Mucosa of rectum (tissue), 2 donors: ENCODE measurements at regions not wholly inside any gene's neighbourhood (a gene's known extent, or its start where the extent isn't known, plus 50 kb on each side); places are given as distances from the start of the nearest gene placed in this dataset.

Source experiments
- H3K27ac ChIP-seq, 2 donors: one replicate each; pipeline ENCODE4 v1.7.0; 2013; ENCODE audit warnings: inconsistent platforms in 2 of 2, low read depth in 2 of 2, low read length in 2 of 2
- H3K27me3 ChIP-seq, 2 donors: one replicate each; pipeline ENCODE4 v1.7.0; 2013; ENCODE audit warnings: low read length in 2 of 2; ENCODE audit not compliant: control insufficient read depth in 2 of 2, insufficient read depth in 2 of 2
- H3K36me3 ChIP-seq, 2 donors: one replicate each; pipeline ENCODE4 v1.7.0; 2013; ENCODE audit warnings: low read length in 2 of 2; ENCODE audit not compliant: control insufficient read depth in 2 of 2, insufficient read depth in 2 of 2
- H3K4me1 ChIP-seq, 2 donors: one replicate each; pipeline ENCODE4 v1.7.0; 2013; ENCODE audit warnings: low read length in 2 of 2, mild to moderate bottlenecking in 1 of 2; ENCODE audit not compliant: control insufficient read depth in 2 of 2, insufficient read depth in 2 of 2
- H3K4me3 ChIP-seq, 2 donors: one replicate each; pipeline ENCODE4 v1.7.0; 2013; ENCODE audit warnings: low read length in 2 of 2
- H3K9ac ChIP-seq, 2 donors: one replicate each; pipeline ENCODE4 v1.7.0; 2013; ENCODE audit warnings: low read length in 2 of 2, low read depth in 1 of 2, mild to moderate bottlenecking in 1 of 2
- H3K9me3 ChIP-seq, 2 donors: one replicate each; pipeline ENCODE4 v1.7.0; 2013; ENCODE audit warnings: low read length in 2 of 2; ENCODE audit not compliant: control insufficient read depth in 2 of 2
- donor health status: healthy.
- donor health status: Normal muscosa, but diverticular disease.

DNA sequence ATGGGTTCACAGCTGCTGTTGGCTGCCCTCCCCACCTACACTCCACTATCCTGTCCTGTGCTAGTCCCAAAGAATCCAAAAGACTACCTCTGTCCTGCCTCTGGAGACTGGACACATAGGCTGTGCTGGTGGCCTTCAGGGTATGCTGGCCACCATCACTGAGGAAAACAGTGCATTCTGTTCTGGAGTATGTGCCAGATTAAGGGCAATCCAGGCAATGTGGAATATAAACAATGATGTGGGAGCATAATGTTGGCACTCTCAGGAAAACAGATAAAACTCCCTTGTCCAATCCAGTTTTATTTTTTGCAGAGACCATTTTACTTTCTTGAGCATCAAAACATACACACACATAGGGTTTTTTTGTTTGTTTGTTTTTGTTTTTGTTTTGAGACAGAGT, 94.3 kb downstream of the GLUL start:
- no peak overlapping the region for H3K4me3 ChIP-seq
- H3K9me3 ChIP-seq = no peaks in the 10 kb centered on the region
- no peaks in the 10 kb centered on the region for H3K36me3 ChIP-seq
- H3K27me3 ChIP-seq = no peaks in the 10 kb centered on the region
- no peak overlapping the region for H3K9ac ChIP-seq
- no peak overlapping the region for H3K27ac ChIP-seq
- peaks cover 9 to 17% of the 10 kb centered on the region in 2 donors for H3K4me1 ChIP-seq

DNA sequence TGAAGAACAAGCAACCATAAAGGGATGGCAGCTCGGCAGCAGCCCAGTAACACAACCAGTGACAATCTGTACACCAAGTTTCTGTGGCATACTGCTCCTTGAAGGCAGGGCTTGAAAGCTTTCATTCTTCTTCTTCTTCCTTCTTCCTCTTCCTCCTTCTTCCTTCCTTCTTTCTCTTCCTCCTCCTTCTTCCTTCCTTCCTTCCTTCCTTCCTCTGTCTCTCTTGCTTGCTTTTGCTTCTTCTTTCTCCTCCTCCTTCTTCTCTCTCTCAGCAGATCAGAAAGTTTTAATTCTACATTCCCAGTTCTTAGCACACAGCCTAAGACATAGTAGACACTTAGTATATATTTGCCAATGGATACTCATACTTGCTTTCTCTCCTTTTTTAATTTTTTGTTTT, 95.9 kb downstream of the GLUL start:
- H3K36me3 ChIP-seq = no peaks in the 10 kb centered on the region

DNA sequence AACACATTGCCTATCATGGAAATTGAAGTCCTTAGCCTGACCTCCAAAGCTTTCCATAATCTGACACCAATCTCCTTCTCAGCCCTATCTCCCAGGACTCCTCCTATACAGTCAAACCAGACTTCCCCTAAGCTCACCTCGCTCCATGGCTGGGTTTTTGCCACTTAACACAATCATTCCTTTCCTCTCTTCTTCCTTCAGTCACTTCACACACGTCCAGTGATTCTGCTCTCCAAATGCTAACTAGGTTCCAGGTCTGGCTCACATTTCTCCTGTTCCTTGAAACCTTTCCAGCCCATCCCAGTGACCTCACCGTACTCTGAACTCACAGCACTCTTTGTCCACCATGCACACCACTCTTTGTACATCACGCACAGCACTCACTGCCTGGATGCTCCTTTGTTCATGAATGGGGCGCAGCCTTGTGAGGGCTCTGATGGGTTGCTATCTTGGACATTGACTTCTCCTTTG, 98.4 kb downstream of the GLUL start:
- H3K27me3 ChIP-seq = no peaks in the 10 kb centered on the region
- H3K4me1 ChIP-seq = peaks cover 6 to 24% of the 10 kb centered on the region in 2 donors
- H3K9me3 ChIP-seq = no peaks in the 10 kb centered on the region
- H3K27ac ChIP-seq = no peak overlapping the region
- no peak overlapping the region for H3K9ac ChIP-seq
- H3K4me3 ChIP-seq = no peak overlapping the region
- no peaks in the 10 kb centered on the region for H3K36me3 ChIP-seq

More for the DNA sequence above, 95.9 kb downstream of the GLUL start:
- Histone ChIP-seq H3K9ac (no peak overlapping the region), H3K27ac (no peak overlapping the region), H3K4me3 (no peak overlapping the region), H3K4me1 (peaks cover 9 to 26% of the 10 kb centered on the region in 2 donors), H3K9me3 (no peaks in the 10 kb centered on the region), H3K27me3 (no peaks in the 10 kb centered on the region)

DNA sequence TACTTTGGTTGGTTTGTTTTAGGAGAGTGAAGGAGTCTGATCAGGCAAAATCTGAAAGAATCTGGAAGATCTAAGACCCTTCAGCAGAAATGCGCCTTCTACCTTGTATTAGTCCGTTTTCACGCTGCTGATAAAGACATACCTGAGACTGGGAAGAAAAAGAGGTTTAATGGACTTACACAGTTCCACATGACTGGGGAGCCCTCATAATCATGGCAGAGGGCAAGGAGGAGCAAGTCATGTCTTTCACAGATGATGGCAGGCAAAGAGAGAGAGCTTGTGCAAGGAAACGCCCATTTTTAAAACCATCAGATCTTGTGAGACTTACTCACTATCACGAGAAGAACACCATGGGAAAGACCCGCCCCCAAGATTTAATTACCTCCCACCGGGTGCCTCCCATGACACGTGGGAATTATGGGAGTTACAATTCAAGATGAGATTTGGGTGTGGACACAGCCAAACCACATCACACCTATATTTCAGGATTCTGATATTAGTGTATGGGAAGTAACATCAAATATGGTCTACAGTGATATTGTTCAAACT, 99.3 kb downstream of the GLUL start:
- Histone ChIP-seq H3K4me3 (peak overlapping the region in 1 of 2 donors; percentile 26), H3K9me3 (no peaks in the 10 kb centered on the region), H3K4me1 (peaks cover 6 to 24% of the 10 kb centered on the region in 2 donors), H3K36me3 (no peaks in the 10 kb centered on the region), H3K9ac (no peak overlapping the region), H3K27me3 (no peaks in the 10 kb centered on the region), H3K27ac (peak overlapping the region; percentile 49 to 56)

DNA sequence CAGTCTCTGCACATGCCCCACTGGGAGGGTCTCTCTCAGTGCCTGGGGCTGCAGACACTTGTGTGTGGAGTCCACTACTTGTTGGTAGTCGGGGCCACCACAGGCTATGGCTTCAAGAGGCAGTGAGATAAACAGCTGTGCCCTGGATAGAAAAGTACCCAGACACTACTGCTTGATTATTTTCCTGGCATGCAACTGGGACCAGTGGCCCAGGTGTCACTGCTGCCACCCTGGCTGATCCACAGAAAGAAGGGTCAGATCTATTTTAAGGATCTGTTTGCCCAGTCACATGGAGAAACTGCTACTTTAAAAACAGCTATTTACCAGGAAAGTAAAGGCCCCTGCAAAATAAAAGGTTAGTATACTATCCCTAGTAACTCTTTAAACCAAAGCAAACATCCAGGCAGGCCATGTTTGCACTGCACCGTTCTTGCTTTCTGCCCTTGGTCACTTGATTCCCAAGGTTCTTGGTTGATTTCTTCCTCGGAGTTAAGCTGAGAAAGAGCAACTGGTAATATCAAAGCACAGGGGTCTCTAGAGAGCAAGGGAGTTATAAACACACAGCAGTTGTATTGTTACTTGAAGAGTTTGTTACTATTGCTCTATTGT, 99.9 kb downstream of the GLUL start:
- Histone ChIP-seq H3K9ac (peak overlapping the region in 1 of 2 donors; percentile 6), H3K9me3 (no peaks in the 10 kb centered on the region), H3K36me3 (no peaks in the 10 kb centered on the region), H3K4me3 (peak overlapping the region in 1 of 2 donors; percentile 26), H3K4me1 (peaks cover 6 to 24% of the 10 kb centered on the region in 2 donors), H3K27me3 (no peaks in the 10 kb centered on the region), H3K27ac (peak overlapping the region; percentile 49 to 56)

DNA sequence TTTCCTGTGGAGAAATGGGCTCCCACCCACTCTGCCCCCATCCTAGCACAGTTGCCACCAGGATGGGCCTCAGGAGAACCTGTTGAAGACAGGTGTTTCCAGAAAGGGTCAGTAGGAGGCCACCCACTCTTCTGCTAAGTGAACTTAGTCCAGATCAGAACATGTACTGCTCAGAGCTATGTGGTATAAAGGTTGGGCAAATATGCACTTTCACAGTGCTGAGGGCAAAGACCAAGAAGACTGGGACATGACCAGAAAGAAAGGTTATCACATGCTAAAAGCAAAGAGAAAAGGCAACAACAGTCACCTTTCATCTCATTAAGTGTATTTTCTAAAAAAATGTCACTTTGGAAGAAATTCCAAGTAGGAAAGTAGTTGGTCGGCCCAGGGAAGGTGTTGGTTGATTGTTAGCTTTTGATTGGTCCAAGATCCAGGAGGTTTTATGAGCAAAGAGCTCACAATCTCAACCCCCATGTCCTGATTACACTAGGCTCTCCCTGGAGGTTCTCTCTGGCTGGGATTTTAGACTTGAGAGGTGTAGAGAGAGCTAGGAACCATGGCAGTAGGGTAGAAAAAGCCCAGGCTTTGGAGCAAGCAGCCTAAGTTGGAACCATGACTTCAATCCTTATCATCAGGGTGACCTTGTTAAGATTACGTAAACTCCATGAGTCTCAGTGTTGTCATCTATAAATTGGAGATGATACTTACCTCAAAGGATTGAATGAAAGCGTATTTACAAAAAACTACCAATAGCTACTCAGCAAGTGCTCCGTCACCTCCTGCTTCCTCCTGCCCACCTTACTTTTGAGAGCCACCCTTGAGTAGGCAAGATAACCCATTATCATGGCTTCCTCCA, 102.6 kb downstream of the GLUL start:
- Histone ChIP-seq H3K9ac (no peak overlapping the region), H3K4me1 (peaks cover 6 to 24% of the 10 kb centered on the region in 2 donors), H3K27me3 (no peaks in the 10 kb centered on the region), H3K9me3 (no peaks in the 10 kb centered on the region), H3K36me3 (no peaks in the 10 kb centered on the region), H3K4me3 (no peak overlapping the region), H3K27ac (peak overlapping the region in 1 of 2 donors; percentile 15)

DNA sequence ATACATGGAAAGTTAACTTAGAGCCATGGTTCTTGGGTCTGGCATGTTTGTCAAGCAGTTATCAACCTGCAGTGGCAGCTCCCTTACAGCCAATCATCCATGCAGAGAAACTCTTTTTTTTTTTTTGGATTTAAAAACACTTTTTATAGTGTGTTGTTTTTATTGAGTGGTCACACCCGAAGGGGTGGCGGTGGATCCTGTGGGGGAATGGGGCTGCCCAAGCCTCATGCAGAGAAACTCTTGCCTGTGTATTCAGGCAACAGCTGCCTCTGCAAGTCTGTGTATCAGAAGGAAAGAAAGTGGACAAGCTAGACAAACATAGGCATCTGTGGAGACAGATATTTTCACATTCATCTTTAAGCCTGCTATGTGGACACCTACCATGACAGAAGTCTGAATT, 104.8 kb downstream of the GLUL start:
- no peaks in the 10 kb centered on the region for H3K9me3 ChIP-seq
- no peak overlapping the region for H3K27ac ChIP-seq
- H3K9ac ChIP-seq = no peak overlapping the region
- no peaks in the 10 kb centered on the region for H3K36me3 ChIP-seq
- no peaks in the 10 kb centered on the region for H3K27me3 ChIP-seq
- peaks cover 6 to 12% of the 10 kb centered on the region in 2 donors for H3K4me1 ChIP-seq
- no peak overlapping the region for H3K4me3 ChIP-seq

DNA sequence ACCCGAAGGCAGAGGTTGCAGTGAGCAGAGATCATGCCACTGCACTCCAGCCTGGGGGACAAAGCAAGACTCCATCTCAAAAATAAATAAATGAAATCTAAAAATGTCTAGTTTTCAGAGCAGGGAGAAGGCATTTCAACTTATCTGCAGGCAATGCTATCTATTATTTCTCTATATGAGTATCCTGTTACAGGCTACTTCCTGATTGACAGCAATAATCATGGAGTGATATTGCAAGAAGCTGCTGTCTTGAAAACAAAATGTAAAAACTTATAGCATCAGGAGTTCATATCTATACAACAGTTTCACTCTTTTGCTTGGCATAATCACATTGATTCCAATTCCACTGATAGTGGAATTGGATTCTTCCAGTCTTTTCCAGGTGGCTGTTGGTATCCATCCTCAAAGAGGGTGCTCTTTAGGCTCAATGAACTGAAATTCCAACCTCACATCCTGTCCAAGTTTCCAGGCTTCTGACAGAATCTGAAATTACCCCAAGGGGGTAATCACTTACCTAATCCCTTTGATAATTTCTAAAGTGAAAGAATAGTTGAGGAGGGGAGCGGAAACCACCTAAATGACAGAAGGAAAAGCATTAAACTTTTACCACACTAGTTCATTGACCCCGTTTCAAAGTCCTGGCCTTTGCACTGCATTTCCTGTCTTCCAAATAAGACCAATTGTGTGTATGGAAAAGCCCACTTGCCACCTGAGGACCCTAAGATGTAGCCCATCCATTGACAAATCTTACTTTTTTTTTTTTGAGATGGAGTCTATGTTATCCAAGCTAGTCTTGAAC, 107.6 kb downstream of the GLUL start:
- Histone ChIP-seq H3K27me3 (no peaks in the 10 kb centered on the region), H3K9ac (no peak overlapping the region), H3K27ac (no peak overlapping the region), H3K4me1 (peaks cover 0 to 4% of the 10 kb centered on the region in 2 donors), H3K36me3 (no peaks in the 10 kb centered on the region), H3K9me3 (no peaks in the 10 kb centered on the region), H3K4me3 (no peak overlapping the region)

DNA sequence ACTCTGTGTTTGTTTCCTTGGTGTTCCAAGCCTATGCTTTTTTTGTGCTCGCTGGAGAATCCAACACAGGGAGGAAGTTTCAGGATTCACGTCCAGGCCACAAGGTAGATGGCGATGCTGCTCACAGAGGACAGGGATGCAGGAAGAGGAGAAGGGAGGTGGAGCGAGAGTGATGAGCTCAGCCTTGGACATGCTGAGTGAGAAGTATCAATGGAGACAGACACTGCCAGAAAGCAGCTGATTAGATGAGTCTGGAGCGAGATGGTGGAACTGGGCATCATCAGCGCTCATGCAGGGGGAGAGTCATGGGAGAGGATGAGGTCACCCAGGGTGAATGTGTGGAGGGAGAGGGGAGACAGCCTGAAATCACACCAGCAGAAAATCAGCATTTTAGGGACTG, 110.0 kb downstream of the GLUL start:
- Histone ChIP-seq H3K36me3 (no peaks in the 10 kb centered on the region), H3K9me3 (no peaks in the 10 kb centered on the region), H3K27me3 (no peaks in the 10 kb centered on the region), H3K9ac (no peak overlapping the region), H3K4me3 (no peak overlapping the region), H3K4me1 (peaks cover 0 to 4% of the 10 kb centered on the region in 2 donors), H3K27ac (no peak overlapping the region)
